ENCODE measurements at regions not wholly inside any gene's neighbourhood (a gene's known extent, or its start where the extent isn't known, plus 50 kb on each side); places are given as distances from the start of the nearest gene placed in this dataset.
"Not testable (repeated sequence)": the region's sequence is repeated elsewhere in the genome, so short reads cannot be mapped to it uniquely, and the experiment has no call there.

- DNase-seq (ENCODE audit: low spot score); ATAC-seq: not testable (repeated sequence)
Measured at GRCh38 chr16:15307184-15307583, 70.9 kb downstream of the NPIPA5 start.

GRCh38 chr16:15305889-15306288, 72.2 kb downstream of the NPIPA5 start:
- not testable (repeated sequence) for ATAC-seq; DNase-seq (ENCODE audit: low spot score)

GRCh38 chr16:15303667-15304324, 74.3 kb downstream of the NPIPA5 start:
- not testable (repeated sequence) for DNase-seq (ENCODE audit: low spot score)

GRCh38 chr16:15297104-15297503, 81.0 kb downstream of the NPIPA5 start:
- not testable (repeated sequence) for ATAC-seq; DNase-seq (ENCODE audit: low spot score)

More at GRCh38 chr16:15303667-15304324, 74.3 kb downstream of the NPIPA5 start:
- ATAC-seq = not testable (repeated sequence)

GRCh38 chr16:15274796-15275195, 103.3 kb downstream of the NPIPA5 start:
- not testable (repeated sequence) for DNase-seq (ENCODE audit: low spot score); ATAC-seq

GRCh38 chr16:15273964-15274363, 104.1 kb downstream of the NPIPA5 start:
- not testable (repeated sequence) for ATAC-seq; DNase-seq (ENCODE audit: low spot score)

- not testable (repeated sequence) for DNase-seq (ENCODE audit: low spot score); ATAC-seq
Measured at GRCh38 chr16:15266941-15267340, 111.2 kb downstream of the NPIPA5 start.

DNA sequence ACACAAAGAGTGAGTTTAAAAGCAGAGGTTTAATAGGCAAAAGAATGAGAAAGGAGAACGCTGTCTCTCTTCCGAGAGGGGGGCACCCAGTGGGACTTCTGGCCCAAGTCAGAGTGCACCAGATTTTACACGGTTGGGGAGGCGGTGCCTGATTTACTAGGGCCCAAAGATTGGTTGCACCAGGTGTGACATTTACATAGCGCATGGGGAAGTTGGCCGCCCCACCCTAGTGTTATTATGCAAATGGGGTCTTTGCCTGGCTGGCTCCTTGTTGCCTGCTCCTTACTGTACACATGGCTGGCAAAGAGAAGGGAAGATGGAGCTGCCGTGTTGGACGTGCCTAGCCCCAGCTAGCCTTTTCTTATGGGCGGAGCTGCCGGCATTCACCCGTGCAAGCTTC, 115.9 kb downstream of the NPIPA5 start:
- not testable (repeated sequence) for ATAC-seq; DNase-seq (ENCODE audit: low spot score)

DNA sequence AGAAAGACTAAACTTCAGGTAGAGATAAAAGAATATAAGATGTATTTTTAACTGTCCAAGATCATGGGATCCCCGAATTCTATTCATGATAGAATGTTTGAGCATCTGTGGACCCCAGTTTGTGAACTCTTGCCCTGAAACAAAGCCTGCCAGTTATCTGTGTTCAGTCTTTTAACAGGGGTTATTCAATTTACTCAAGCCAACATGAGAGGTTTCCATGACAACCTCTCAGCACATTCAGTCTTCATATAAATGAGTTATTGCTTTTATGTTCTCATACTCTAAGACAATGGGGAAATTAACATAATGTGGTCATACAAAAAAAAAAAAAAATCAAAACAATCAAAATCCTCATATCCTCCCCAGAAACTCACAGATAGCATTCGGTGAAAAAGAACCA, 130.1 kb downstream of the NPIPA5 start:
- ATAC-seq; DNase-seq (ENCODE audit: low spot score): not testable (repeated sequence)

GRCh38 chr16:15236674-15237323, 141.3 kb downstream of the NPIPA5 start:
- not testable (repeated sequence) for ATAC-seq

DNA sequence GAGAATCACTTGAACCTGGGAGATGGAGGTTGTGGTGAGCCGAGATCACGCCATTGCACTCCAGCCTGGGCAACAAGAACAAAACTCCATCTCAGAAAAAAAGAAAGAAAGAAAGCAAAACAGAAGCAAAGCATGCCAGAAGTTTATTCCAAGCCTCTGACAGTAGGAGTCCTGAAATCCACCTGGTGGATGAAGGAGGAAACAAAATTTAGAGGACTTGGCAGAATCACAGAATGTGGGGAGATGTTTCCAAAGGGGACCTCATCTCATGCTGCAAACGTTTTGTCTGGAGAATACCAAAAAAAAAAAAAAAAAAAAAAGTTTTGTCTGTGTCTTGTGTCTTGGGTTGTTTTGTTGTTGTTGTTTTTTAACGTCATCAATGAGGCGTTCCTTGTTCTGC, 141.1 kb upstream of the RRN3 start:
- DNase-seq (ENCODE audit: low spot score); ATAC-seq: not testable (repeated sequence)

More at GRCh38 chr16:15236674-15237323, 141.3 kb downstream of the NPIPA5 start:
- not testable (repeated sequence) for DNase-seq (ENCODE audit: low spot score)

GRCh38 chr16:15234702-15235101, 140.6 kb upstream of the RRN3 start:
- ATAC-seq; DNase-seq (ENCODE audit: low spot score): not testable (repeated sequence)

- DNase-seq (ENCODE audit: low spot score) = not testable (repeated sequence)
- peak; percentile 26 for ATAC-seq
Measured at GRCh38 chr16:15230432-15230831, 136.4 kb upstream of the RRN3 start.

DNA sequence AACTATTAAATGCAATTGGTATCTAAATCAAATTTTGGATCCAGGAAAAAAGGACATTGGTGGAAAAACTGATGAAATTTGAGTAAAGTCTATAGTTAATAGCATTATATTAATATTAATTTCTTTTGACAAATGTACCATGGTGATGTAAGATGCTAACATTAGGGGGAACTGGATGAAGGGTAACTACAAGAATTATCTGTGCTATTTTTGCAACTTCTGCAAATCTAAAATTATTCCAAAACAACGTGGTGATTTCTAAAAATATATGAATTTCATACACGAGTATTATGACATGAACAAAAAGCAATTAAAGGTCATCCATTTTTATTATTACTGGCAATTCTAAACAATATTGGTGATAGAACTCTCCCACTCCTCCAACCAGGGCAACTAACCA, 135.6 kb upstream of the RRN3 start:
- DNase-seq (ENCODE audit: low spot score); ATAC-seq: not testable (repeated sequence)

- not testable (repeated sequence) for ATAC-seq; DNase-seq (ENCODE audit: low spot score)
Measured at GRCh38 chr16:15224651-15225050, 130.6 kb upstream of the RRN3 start.

- not testable (repeated sequence) for DNase-seq (ENCODE audit: low spot score)
- ATAC-seq = peak; percentile 49
Measured at GRCh38 chr16:15223398-15223797, 129.3 kb upstream of the RRN3 start.

- DNase-seq (ENCODE audit: low spot score) = not testable (repeated sequence)
- peak; percentile 99 for ATAC-seq
Measured at GRCh38 chr16:15219679-15220615, 125.9 kb upstream of the RRN3 start.

DNA sequence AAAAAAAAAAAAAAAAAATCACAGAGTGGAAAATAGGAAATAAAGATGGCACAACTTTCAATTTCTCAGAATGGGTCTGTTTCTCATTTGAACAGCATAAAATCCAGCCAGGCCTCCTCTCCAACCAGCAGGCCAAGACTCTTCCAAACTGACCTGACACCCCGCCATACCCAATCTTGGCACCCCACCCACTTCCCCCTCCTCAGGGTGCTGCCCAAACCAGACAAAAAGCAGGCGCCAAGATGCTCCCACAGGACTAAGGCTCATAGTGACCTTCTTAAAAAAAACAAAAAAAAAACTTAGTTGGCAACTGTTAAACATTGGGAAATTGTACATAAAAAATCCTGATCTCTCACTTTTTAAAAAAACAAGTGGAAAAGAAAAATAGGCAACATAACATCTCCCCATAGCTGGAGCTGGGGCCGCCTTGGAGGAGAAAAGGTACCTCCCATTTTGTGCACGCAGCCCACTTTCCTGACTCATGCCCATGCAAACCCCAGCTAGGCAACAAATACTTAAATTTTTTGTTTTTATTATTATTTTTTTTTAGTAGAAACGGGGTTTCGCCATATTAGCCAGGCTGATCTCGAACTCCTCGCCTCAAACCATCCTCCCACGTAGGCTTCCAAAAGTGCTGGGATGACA, 124.9 kb upstream of the RRN3 start:
- not testable (repeated sequence) for DNase-seq (ENCODE audit: low spot score); ATAC-seq

DNA sequence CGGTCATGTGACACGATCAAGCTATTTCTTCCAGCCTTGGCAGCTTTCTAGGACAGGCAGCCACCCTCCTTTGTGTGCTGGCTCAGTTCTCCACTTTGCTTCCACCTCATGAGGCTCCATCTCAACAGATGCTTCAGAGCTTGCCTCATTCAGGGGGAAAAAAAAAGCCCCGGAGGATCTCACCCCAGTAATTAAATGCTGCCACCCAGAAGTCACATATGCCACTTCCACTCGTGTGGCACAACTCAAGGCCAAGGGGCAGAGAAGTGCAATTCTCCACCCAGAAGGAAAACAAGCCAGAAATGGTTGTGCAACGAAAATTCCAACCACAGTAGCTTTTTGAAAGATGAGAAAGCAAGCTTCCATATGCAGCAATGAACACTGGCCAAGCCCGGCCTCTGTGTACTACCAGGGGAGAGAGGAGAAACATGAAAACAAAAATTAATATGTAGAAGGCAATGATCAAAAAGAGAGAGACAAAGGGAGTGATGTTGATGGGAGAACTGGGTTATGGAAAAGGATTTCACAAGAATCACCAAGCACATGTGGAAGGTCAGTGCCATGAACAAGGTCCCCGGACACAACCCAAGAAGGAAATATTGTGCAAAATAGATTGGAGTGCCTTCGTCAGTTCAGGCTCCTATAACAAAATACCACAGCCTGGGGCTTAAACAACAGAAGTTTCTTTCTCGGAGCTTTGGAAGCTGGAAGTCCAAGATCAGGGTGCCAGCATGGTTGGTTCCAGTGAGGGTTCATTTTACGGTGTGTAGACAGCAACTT, 113.3 kb upstream of the RRN3 start:
- ATAC-seq; DNase-seq (ENCODE audit: low spot score): not testable (repeated sequence)
